CD8-positive, alpha-beta memory T cell (primary cell): ENCODE measurements at regions not wholly inside any gene's neighbourhood (a gene's known extent, or its start where the extent isn't known, plus 50 kb on each side); places are given as distances from the start of the nearest gene placed in this dataset.

ENCODE experiments used
- CTCF ChIA-PET: fragments of 350-600 bp; sonication (Branson Sonifier 250); formaldehyde crosslinking; loops from one replicate; lab custom pipeline; 2021; ENCODE audit warnings: antibody characterized with exemption; lab: Charles Lee
- POLR2A ChIA-PET: fragments of 350-600 bp; sonication (Branson Sonifier 250); formaldehyde crosslinking; loops from one replicate; lab custom pipeline; 2021; ENCODE audit warnings: antibody characterized with exemption; lab: Charles Lee
- DNase-seq, 5 donors: peaks; one replicate each; pipeline versions ENCODE4 v3.0.0 to v3.0.0-alpha.2; 2020 to 2022; ENCODE audit warnings: mixed read lengths in 1 of 5
- H3K27ac ChIP-seq: one replicate; pipeline ENCODE4 v1.7.0; 2013; ENCODE audit warnings: low read depth, mild to moderate bottlenecking, low read length, moderate library complexity
- H3K27me3 ChIP-seq: 2 replicates; pipeline ENCODE4 v1.7.0; 2013; ENCODE audit warnings: low read length, mild to moderate bottlenecking; ENCODE audit not compliant: insufficient read depth, poor library complexity, severe bottlenecking
- H3K36me3 ChIP-seq: 2 replicates; pipeline ENCODE4 v1.7.0; 2013; ENCODE audit warnings: mild to moderate bottlenecking, low read length, moderate library complexity; ENCODE audit not compliant: insufficient read depth
- H3K4me1 ChIP-seq: 2 replicates; pipeline ENCODE4 v1.7.0; 2013; ENCODE audit warnings: mild to moderate bottlenecking, low read length, moderate library complexity; ENCODE audit not compliant: insufficient read depth
- H3K4me3 ChIP-seq: 2 replicates; pipeline ENCODE4 v1.7.0; 2013; ENCODE audit warnings: mild to moderate bottlenecking, low read length
- H3K9me3 ChIP-seq: 2 replicates; pipeline ENCODE4 v1.7.0; 2013; ENCODE audit warnings: mild to moderate bottlenecking, low read length
- H3K27ac Mint-ChIP-seq, 8 donors: one replicate each; pipeline ENCODE4 v1.8.0; 2020 to 2021; ENCODE audit warnings: mixed read lengths in 8 of 8, mild to moderate bottlenecking in 6 of 8, inconsistent platforms in 3 of 8, moderate library complexity in 3 of 8
- H3K27me3 Mint-ChIP-seq, 2 donors: one replicate each; pipeline ENCODE4 v1.8.0; 2020 to 2021; ENCODE audit warnings: mixed read lengths in 2 of 2, mild to moderate bottlenecking in 1 of 2, moderate library complexity in 1 of 2
- H3K36me3 Mint-ChIP-seq, 3 donors: one replicate each; pipeline ENCODE4 v1.8.0; 2020 to 2021; ENCODE audit warnings: mixed read lengths in 3 of 3, inconsistent platforms in 1 of 3, mild to moderate bottlenecking in 1 of 3
- H3K4me1 Mint-ChIP-seq, 3 donors: one replicate each; pipeline ENCODE4 v1.8.0; 2020 to 2021; ENCODE audit warnings: mixed read lengths in 3 of 3, inconsistent platforms in 1 of 3, mild to moderate bottlenecking in 1 of 3
- H3K4me3 Mint-ChIP-seq, 7 donors: one replicate each; pipeline ENCODE4 v1.8.0; 2020 to 2021; ENCODE audit warnings: mixed read lengths in 7 of 7, mild to moderate bottlenecking in 6 of 7, moderate library complexity in 4 of 7, inconsistent platforms in 2 of 7
- H3K9me3 Mint-ChIP-seq, 5 donors: one replicate each; pipeline ENCODE4 v1.8.0; 2020 to 2022; ENCODE audit warnings: mixed read lengths in 5 of 5, mild to moderate bottlenecking in 3 of 5, moderate library complexity in 2 of 5, inconsistent platforms in 1 of 5

DNA sequence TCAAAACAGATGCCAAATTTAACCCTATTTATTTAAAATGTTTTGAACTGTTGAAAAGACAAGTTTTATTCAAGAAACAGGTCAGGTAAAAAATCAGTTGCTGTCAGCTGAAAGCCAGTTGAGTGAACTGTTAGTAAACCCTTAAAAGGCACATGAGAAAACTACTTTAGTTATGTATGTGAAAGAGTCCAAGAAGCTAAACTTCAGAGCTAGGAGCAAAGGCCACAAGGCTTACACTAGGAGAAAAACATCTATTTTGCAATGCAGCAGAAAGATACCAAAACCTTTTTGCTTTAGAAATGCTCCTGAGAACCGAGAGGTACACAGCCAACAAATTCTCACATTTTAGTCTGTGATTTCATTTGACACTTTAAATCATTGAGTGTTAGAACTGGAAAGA, 375.2 kb downstream of the FSCB start:
- Mint-ChIP-seq H3K36me3 (no peaks in the 10 kb centered on the region), H3K4me3 (no peak overlapping the region), H3K9me3 (peaks cover 2 to 21% (median 5%) of the 10 kb centered on the region in 5 donors), H3K27me3 (no peaks in the 10 kb centered on the region), H3K4me1 (no peaks in the 10 kb centered on the region), H3K27ac (no peak overlapping the region)
- CTCF ChIA-PET = no interaction called here
- Histone ChIP-seq H3K27ac (no peak overlapping the region), H3K36me3 (no peaks in the 10 kb centered on the region), H3K4me1 (no peaks in the 10 kb centered on the region), H3K27me3 (no peaks in the 10 kb centered on the region), H3K9me3 (no peaks in the 10 kb centered on the region), H3K4me3 (no peak overlapping the region)
- POLR2A ChIA-PET = no interaction called here
- DNase-seq = no peak

DNA sequence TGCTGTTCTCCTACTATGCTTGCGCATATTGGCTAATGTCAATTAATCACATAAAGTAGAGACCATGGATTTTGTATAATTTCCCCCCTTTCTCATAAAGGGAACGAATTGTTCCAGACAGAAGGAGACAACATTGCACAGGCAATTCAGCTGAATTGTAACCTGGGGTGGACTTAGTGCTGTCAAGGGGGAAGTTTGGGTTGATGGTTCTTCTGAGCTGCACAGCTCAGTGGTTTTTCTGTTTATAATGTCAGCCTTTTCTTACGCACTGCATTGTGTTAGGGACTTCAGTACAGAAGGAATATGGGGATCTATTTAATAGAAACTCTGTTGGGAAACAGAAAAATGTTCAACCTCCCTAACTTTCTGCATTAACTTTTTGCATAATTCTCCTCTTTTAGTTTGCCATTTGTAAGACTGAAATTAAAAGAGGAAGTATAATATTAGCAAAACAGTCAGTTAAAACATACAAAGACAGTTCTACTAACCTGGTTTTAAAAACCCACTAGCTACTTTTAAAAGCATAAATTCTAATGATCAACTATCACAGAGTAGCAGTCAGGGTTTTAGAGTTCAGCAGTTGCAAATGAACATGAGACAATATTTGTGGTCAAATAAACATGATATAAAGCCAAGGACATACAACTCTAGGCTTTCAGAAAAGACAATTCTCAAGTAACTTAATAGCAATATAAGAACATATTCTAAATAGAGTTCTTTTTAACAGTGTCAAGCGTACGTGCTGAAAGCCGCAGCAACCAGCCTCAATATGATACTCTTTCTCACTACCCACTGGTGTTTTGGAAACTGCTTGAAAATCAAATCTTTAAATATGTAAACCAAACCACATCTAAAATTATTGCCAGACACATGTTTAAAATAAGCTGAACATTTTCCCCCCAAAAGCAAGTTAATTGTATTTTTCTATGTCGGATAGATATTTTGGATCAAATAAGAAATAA, 393.0 kb downstream of the FSCB start:
- Mint-ChIP-seq H3K27ac (no peak overlapping the region), H3K4me1 (no peaks in the 10 kb centered on the region), H3K36me3 (no peaks in the 10 kb centered on the region), H3K27me3 (no peaks in the 10 kb centered on the region), H3K9me3 (peaks cover 10 to 30% (median 16%) of the 10 kb centered on the region in 5 donors), H3K4me3 (no peak overlapping the region)
- Histone ChIP-seq H3K27me3 (no peaks in the 10 kb centered on the region), H3K36me3 (no peaks in the 10 kb centered on the region), H3K9me3 (peaks cover under 1% of the 10 kb centered on the region), H3K4me1 (no peaks in the 10 kb centered on the region), H3K27ac (no peak overlapping the region), H3K4me3 (no peak overlapping the region)
- CTCF ChIA-PET = no interaction called here
- POLR2A ChIA-PET = no interaction called here
- DNase-seq = no peak

DNA sequence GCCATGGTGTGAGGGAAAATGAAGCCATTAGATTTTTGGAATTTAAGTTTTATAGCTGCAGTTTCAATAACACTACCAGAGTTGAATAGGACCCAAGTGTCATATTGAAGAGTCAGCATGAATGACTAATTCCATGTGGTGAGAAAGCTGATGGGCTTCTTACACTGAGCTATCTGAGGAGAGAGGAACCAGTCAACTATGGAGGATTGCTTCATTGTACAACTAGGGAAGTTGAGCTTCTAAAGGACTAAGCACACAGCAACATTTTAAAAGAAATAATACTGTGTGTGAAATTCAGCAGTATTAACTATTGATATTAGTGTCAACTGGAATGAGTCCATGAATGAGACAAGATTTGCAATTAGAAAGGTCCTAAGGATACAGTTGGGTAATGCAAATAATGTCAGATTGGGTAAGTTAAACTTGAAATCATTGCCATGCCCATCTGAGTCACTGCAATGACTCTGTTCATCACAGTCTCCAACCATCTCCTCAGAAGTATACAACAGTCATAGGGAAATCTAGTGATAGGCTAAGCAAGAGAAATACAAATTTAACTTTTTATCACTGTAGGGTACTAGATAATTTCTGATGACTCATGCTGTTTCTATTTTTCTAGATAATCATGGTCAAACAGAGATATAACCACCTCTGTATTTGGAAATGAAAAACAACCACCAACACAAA, 394.2 kb downstream of the FSCB start:
- no peak for DNase-seq
- Mint-ChIP-seq H3K27me3 (no peaks in the 10 kb centered on the region), H3K4me3 (no peak overlapping the region), H3K27ac (no peak overlapping the region), H3K4me1 (no peaks in the 10 kb centered on the region), H3K9me3 (peaks cover 10 to 30% (median 18%) of the 10 kb centered on the region in 5 donors), H3K36me3 (no peaks in the 10 kb centered on the region)
- Histone ChIP-seq H3K9me3 (peaks cover 5% of the 10 kb centered on the region), H3K4me1 (no peaks in the 10 kb centered on the region), H3K4me3 (no peak overlapping the region), H3K36me3 (no peaks in the 10 kb centered on the region), H3K27me3 (no peaks in the 10 kb centered on the region), H3K27ac (no peak overlapping the region)
- CTCF ChIA-PET = no interaction called here
- POLR2A ChIA-PET = no interaction called here

DNA sequence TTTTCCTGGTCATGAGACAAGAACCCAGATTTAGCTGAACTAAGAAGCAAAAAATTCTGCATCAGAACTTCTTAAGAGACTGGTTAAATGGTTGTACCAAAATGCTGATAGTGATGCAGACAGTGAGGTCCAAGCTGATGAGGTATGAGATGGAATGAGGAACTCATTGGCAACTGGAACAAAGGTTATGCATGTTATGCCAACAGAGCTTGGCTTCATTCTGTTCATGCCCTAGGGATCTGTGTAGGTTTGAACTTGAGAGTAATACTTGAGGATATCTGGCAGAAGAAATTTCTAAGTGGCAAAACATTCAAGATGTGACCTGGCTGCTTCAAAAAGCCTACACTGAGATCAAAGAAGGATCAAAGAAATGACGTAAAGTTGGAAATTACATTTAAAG, 398.0 kb downstream of the FSCB start:
- no peak overlapping the region for H3K4me3 ChIP-seq

GRCh38 chr14:44108601-44109000, 398.5 kb downstream of the FSCB start:
- Histone ChIP-seq H3K9me3 (peaks cover 5% of the 10 kb centered on the region), H3K27ac (no peak overlapping the region), H3K4me3 (no peak overlapping the region), H3K36me3 (no peaks in the 10 kb centered on the region), H3K27me3 (no peaks in the 10 kb centered on the region), H3K4me1 (no peaks in the 10 kb centered on the region)
- ChIA-PET CTCF (no interaction called here), POLR2A (no interaction called here)
- Mint-ChIP-seq H3K27ac (no peak overlapping the region), H3K4me3 (no peak overlapping the region), H3K4me1 (no peaks in the 10 kb centered on the region), H3K36me3 (no peaks in the 10 kb centered on the region), H3K27me3 (no peaks in the 10 kb centered on the region), H3K9me3 (peaks cover 4 to 26% (median 12%) of the 10 kb centered on the region in 5 donors)
- DNase-seq = no peak

More for the DNA sequence above, 398.0 kb downstream of the FSCB start:
- H3K27me3 Mint-ChIP-seq = no peaks in the 10 kb centered on the region
- no peaks in the 10 kb centered on the region for H3K4me1 Mint-ChIP-seq
- H3K9me3 ChIP-seq = peaks cover 5% of the 10 kb centered on the region
- H3K27ac Mint-ChIP-seq = no peak overlapping the region
- H3K9me3 Mint-ChIP-seq = peaks cover 2 to 26% (median 12%) of the 10 kb centered on the region in 5 donors
- H3K36me3 Mint-ChIP-seq = no peaks in the 10 kb centered on the region
- H3K27me3 ChIP-seq = no peaks in the 10 kb centered on the region
- no peaks in the 10 kb centered on the region for H3K36me3 ChIP-seq
- no peak overlapping the region for H3K27ac ChIP-seq
- H3K4me1 ChIP-seq = no peaks in the 10 kb centered on the region
- CTCF ChIA-PET = no interaction called here
- POLR2A ChIA-PET = no interaction called here
- DNase-seq = no peak
- H3K4me3 Mint-ChIP-seq = no peak overlapping the region

DNA sequence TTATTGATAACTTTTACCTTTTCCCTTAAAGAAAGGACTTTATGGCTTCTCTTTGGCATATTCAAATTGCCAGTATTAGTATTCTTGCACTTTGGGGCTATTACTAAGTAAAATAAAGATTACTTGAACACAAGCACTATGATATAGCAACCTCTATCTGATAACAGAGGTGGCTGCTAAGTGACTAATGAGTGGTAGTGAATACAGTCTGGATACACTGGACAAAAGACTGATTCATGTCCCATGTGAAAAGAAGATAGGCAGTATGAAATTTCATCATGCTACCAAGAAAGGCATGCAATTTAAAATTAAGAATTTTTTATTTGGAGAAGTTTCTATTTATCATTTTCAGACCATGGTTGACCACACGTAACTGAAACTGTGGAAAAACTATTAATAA, 399.9 kb downstream of the FSCB start:
- H3K9me3 ChIP-seq = peaks cover 5% of the 10 kb centered on the region
- no peaks in the 10 kb centered on the region for H3K36me3 Mint-ChIP-seq
- H3K4me1 ChIP-seq = no peaks in the 10 kb centered on the region
- H3K4me3 Mint-ChIP-seq = no peak overlapping the region
- POLR2A ChIA-PET = no interaction called here
- H3K4me3 ChIP-seq = no peak overlapping the region
- CTCF ChIA-PET = no interaction called here
- peaks cover 4 to 26% (median 12%) of the 10 kb centered on the region in 5 donors for H3K9me3 Mint-ChIP-seq
- H3K27me3 ChIP-seq = no peaks in the 10 kb centered on the region
- no peaks in the 10 kb centered on the region for H3K27me3 Mint-ChIP-seq
- H3K36me3 ChIP-seq = no peaks in the 10 kb centered on the region
- H3K27ac ChIP-seq = no peak overlapping the region
- no peaks in the 10 kb centered on the region for H3K4me1 Mint-ChIP-seq
- H3K27ac Mint-ChIP-seq = no peak overlapping the region
- DNase-seq = no peak

GRCh38 chr14:44099743-44100488, 407.2 kb downstream of the FSCB start:
- Histone ChIP-seq H3K9me3 (no peaks in the 10 kb centered on the region), H3K4me3 (no peak overlapping the region), H3K36me3 (no peaks in the 10 kb centered on the region), H3K27me3 (no peaks in the 10 kb centered on the region), H3K27ac (no peak overlapping the region), H3K4me1 (no peaks in the 10 kb centered on the region)
- DNase-seq = no peak
- H3K27ac Mint-ChIP-seq = no peak overlapping the region
- ChIA-PET CTCF (no interaction called here), POLR2A (no interaction called here)
- no peaks in the 10 kb centered on the region for H3K4me1 Mint-ChIP-seq
- H3K4me3 Mint-ChIP-seq = no peak overlapping the region
- no peaks in the 10 kb centered on the region for H3K36me3 Mint-ChIP-seq
- H3K9me3 Mint-ChIP-seq = peaks cover 3 to 29% (median 5%) of the 10 kb centered on the region in 5 donors
- peaks cover 0 to 2% of the 10 kb centered on the region in 2 donors for H3K27me3 Mint-ChIP-seq

DNA sequence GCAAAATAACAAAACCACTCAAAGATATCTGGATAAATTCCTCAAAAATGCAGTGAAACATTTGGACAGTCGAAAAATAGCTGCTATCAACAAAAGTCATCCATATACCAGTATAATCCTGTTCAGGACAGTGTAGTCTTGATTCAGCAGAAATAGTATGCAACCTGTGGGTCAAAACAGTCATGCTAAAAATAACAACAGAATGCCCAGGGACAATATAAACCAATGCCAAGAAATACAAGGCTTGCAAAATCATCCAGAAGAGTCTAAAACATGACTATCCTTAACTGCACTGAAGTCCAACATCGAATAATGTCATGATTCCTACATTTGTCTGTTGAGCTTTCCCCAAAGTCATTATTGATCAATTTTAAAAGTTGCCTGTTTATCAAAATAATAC, 425.9 kb downstream of the FSCB start:
- no peak overlapping the region for H3K27ac ChIP-seq
- no peak for DNase-seq
- no peaks in the 10 kb centered on the region for H3K27me3 Mint-ChIP-seq
- no peaks in the 10 kb centered on the region for H3K36me3 Mint-ChIP-seq
- no peaks in the 10 kb centered on the region for H3K27me3 ChIP-seq
- H3K9me3 ChIP-seq = no peaks in the 10 kb centered on the region
- H3K36me3 ChIP-seq = no peaks in the 10 kb centered on the region
- ChIA-PET CTCF (no interaction called here), POLR2A (no interaction called here)
- H3K27ac Mint-ChIP-seq = no peak overlapping the region
- H3K9me3 Mint-ChIP-seq = peaks cover 0 to 28% (median 12%) of the 10 kb centered on the region in 5 donors
- H3K4me1 ChIP-seq = no peaks in the 10 kb centered on the region
- no peak overlapping the region for H3K4me3 Mint-ChIP-seq
- no peak overlapping the region for H3K4me3 ChIP-seq
- no peaks in the 10 kb centered on the region for H3K4me1 Mint-ChIP-seq
